HG02763 (cell line): ENCODE measurements at regions not wholly inside any gene's neighbourhood (a gene's known extent, or its start where the extent isn't known, plus 50 kb on each side); places are given as distances from the start of the nearest gene placed in this dataset.

Experiments used
- ATAC-seq: cut with Tn5 transposase; IDR thresholded peaks from one replicate; pipeline ENCODE4 v1.9.1; 2021; ENCODE audit warnings: mild to moderate bottlenecking, moderate library complexity; ENCODE audit not compliant: unreplicated experiment

DNA sequence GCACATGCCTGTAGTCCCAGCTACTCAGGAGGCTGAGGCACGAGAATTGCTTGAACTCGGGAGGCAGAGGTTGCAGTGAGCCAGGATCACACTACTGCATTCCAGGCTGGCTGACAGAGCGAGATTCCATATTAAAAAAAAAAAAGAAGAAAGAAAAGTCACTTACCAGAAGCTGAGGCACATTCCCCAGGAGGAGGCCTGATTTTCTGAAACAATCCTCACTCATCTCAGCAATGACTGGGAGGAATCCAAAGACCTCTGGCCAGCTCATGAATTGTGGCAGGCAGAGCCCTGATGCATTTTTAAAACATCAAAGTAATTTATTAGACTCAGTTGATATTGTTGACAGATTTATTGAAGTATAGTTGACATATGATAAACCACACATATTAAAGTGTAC, 206.3 kb downstream of the FOXO1 start:
- ATAC-seq, result no peak

DNA sequence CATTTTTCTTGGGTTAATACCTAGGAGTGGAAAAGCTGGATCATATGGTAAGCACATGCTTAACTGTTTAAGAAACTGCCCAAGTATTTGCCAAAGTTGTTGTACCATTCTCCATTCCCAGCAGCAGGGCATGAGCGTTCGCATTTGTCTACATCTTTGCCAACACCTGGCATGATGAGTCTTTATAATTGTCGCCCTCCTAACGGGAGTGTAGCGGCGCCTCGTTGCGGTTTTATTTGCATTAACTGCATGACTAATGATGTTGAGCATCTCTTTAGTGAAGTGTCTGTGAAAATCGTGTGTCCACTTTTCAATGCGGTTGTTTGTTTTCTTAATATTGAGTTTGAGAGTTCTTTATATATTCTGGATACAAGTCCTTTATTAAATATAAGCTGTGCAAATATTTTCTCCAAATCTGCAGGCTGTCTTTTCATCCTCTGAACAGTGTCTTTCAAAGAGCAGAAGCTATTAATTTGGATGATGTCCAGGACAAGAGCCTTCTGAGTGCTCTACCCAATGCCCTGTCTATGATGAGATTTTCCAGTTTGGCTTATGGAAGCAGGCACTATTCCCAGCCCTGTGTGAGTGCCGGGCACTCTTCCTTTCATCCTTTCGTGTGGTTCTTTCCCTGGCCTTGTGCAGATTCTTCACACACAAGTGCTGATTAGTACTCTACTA, 202.0 kb downstream of the FOXO1 start:
- no peak for ATAC-seq

DNA sequence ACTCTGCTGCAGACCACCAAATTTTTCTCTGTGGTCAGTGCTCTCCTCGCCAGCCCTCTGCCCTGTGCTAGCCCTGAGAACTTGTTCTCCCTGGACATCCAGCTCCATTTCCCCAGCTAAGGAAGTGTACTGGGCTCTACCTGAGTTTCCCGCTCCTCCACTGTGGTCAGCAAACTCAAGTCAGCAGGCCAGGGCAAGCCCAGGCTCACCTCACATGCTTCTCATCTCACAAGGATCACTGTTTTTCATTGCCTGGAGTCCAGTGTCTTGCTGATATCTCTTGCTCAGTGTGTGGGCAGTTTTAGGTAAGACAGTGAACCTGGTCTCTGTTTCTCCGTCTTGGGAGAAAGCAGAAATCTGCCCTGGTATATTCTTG, 201.4 kb downstream of the FOXO1 start:
- ATAC-seq, result no peak

DNA sequence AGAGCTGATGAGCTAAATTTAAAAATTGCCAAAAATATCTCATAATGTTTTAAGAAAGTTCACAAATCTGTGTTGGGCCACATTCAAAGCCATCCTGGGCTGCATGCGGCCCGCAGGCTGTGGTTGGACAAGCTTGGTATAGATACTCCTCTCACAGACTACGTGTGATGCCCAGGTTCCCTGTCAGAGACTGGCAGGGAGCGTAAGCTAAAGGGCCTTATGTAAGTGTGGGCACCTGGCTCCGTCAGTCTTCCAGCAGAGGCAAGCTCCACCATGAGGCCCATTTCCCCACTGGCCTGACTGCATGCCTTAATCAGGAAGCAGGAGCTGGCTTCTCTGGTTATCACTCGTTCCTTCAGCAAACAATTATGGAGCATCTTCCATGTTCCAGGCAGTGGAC, 200.2 kb downstream of the FOXO1 start:
- ATAC-seq, result no peak

DNA sequence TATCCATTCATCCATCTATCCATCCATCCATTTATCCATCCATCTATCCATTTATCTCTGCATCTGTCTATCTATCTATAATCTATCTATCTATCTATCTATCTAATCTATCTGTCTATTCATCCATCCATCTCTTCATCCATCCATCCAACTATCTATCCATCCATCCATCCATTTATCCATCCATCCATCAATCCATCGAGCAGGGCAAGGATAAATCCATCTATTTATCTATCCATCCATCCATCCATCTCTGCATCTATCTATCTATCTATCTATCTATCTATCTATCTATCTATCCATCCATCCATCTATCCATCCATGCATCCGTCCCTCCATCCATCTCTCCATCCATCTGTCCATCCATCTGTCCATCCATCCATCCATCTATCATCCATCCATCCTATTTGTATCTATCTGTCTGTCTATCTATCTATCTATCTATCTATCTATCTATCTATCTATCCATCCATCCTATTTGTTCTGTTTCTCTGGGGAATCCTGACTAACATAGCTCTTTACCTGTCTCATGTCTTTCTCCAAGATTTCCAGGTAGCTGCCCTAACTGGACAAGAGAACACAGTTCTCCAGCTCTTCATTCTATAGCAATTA, 198.1 kb downstream of the FOXO1 start:
- ATAC-seq, result no peak

GRCh38 chr13:40469581-40470310, 196.7 kb downstream of the FOXO1 start:
- ATAC-seq, result no peak

DNA sequence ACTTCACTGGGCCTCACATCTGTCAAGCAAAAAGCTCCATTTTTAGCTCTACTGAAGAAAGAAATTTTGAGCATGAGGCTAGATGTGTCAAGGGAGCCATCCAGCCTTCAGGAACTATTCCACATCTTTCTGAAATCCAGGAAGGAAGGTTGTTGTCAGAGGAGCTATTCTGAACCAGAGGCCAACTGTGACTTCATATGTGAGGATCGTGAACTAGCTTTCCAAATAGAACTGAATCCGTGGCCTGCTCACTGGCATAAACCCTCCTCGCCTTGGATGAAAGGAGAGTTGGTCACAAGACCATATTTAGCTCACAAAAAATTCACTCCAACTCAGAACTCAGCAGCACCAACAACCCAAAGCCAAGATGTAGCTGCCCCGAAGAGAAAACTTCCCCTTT, 195.8 kb downstream of the FOXO1 start:
- no peak for ATAC-seq

GRCh38 chr13:40471076-40471475, 195.4 kb downstream of the FOXO1 start:
- ATAC-seq, result no peak

DNA sequence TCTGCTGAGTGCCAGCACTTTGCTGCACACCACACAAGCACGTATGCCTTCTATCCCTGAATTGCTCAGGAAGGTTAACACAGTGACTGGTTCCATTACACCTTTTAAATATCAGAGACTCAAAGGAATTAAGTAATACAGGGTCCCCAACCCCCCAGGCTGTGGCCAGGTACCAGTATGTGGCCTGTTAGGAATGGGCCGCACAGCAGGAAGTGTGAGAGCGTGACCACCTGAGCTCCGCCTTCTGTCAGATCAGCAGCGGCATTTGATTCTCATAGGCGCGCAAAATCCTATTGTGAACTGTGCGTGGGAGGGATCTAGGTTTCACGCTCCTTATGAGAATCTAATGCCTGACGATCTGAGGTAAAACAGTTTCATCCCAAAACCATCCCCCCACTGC, 194.5 kb downstream of the FOXO1 start:
- no peak for ATAC-seq

DNA sequence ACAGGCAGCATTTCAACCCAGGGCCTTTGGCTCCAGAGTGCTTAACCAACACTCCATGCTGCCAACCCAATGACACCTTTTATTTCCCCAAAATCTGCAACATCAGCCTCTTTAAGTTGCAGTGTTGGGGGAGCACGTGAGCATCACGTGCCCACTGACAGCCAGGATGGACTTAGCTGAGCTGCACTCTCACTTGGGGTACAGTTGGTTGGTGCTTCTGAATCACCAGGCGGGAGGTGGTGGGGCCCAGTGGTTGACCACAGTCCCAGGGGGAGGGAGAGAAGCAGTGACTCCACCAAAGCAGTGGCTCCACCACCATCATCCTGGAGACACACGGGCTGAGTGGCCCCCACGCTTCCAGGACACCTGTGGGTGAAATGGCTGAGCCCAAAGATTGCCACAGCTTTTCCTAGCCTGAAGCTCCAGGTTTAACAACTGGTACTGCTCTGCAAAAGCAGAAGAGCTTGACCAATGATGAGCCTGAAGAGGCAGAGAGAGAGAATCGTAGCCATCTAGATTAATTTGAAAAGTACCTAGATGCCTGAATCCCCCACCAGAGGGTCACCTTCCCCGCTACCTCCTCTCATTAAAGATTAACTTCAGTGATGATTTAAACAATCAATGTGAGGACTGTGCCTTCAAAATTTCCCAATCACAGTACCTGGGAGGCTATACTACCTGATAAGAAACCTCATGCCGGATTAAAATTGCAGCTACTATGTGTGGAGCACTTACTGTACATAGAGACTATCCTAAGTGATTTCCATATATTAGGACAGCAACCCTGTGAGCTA, 193.8 kb downstream of the FOXO1 start:
- no peak for ATAC-seq

DNA sequence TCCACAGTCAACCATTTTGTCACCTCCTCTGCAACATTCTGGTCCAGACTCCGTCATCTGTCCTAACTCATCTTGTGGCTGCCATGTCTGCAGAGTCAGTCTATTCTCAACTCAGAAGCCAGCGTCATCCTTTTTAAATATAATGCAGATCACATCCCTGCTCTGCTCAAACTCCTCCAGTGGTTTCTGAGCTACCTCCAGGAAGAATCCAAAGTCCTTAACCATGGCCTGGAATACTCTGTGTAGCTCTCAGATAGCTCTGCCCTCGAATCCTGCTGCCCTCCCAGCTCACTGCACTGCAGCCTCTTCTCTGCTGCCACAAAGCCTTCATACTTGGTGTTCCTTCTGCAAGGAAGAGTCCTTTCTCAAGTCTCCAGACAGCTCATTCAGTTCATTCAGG, 190.8 kb downstream of the FOXO1 start:
- ATAC-seq, result no peak

GRCh38 chr13:40476175-40476958, 190.1 kb downstream of the FOXO1 start:
- no peak for ATAC-seq

DNA sequence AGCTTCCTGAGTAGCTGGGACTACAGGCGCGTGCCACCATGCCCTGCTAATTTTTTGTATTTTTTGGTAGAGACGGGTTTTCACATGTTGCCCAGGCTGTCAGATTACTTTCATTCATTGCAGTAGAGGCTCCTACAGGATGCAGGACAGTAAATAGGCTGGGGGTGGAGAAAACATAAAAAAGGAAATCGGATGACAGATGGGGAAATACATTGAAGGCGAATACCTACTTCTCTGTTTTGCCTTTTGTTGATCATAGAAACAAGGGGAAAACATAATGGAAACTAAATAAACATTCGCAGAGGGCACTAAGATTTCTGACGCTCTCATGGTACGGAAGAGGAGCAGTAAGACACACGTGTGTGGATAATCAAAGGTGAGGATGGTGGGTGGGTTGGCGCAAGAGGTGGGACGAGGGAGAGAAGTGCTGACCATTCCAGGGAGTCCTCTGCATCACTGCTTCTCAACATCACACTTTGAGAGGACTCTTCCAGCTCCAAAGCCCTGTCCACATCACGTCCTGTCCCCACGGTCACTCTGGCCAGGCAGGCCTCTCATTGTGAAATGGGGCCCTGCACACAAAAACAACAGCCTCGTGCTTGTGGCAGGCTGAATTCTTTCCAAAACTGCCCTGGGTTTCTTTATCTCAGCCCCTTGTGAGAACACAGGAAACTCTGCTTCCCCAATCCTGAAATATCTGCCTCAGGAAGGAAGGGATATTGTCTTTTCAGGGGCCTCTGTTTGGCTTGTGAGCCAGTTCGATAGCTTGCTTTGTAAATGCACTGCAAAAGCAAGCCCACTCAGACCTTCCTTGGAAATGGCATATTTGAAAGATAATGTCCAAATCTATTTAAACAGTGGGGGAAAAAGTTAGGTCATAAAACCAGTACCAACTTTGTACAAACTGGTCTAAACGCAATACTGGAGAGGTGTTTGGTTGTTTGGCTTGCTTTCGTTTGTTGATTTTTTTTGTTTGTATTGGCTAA, 188.5 kb downstream of the FOXO1 start:
- no peak for ATAC-seq

GRCh38 chr13:40478775-40479174, 187.7 kb downstream of the FOXO1 start:
- ATAC-seq, result no peak

DNA sequence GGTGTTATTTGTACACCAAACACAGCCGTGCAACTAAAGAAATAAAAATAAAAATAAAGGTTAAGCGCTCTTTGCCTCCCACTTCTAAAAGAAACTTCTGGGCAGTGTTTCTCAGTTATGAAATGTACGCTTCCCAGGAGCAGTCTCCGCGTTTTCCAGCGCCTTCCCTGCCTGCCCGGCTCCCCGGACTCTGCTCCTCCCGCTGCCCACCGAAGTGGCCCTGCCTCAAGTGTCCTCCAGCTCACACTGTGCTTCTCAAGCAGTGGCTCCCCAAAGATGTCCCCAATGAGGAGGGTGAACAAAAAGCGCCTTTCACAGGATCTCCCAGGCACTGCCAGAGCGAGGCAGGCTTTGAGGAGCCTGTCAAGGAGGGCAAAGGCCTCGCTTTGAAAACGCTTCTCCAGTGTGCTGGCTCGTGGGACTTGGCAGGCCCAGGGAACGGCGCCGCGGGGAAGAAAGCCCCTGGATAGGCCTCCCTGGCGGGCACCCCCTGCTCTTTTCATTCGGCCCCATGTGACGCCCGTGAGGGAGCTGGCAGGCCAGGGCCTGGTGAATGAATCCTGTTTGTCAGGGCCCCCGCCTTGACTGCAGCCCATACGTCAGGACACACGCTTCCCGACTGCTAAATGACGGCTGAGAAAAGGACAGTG, 187.1 kb downstream of the FOXO1 start:
- ATAC-seq, result no peak

DNA sequence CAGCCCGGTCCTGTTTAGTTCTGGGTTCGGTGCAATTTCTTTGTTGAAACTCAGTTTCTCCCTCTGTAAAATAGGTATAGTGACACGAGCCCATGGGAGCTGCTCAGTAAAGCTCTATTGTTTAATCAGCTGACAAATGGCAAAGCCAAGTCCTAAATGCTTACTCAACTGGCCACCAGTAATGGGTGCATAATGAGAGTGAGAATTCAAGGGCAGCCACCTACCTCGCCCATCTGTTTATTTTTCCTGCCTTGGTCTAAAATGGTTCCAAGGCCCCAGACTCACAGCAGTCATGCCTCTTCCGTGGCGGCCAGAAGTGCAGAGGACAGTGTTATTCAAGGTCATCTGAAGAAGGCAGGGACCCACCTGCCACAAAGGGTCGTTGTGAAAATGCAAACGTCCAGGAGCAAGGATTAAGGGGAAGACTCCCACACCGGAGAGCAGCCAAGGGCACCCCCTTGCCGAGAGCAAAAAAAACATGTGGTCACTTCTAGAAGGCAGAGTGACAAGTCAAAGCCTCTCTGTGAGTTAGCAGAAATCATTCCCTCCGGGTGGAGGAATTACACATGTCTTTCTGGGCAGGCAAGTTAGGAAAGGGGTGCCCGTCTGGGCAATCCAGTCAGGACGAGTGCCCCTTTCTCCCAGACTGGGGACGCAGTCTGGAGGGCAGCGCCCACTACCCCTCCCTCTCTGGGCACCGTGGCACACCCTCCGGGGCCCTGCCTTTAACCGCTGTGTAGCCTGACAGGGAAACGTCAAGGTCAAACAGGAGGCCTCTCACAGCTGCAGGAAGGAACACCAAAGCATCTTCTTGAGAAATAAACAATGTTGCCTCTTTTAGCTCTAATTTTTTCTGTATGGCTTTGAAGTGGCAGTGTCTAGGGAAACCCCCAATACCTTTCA, 186.2 kb downstream of the FOXO1 start:
- no peak for ATAC-seq

DNA sequence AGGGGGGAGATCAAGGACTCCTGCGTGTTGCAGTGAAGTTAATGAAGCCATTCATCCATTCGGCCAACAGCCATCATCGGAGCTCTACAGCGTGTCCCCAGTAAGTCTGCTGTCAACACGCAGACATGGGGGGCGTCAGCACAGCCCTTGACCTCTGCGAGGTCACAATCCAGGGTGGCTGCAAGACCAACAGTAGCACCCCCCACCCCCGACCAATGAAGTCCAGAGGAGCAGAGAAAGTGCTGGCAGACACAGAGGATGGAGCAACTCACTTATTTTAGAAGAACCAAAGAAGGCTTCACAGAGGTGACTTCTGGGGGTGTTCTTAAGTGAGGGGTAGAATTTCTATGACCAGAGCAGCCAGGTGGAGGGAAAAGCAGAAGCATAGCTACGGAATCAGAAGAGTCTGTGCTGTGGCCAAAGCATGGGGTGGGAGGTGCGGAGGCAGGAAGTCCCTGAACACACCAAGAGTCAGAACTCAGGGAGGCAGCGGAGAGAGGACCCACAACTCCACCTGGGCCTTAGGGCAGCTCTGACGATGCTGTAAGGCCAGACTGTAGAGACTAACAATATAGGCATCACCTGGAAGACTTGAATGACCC, 185.4 kb downstream of the FOXO1 start:
- no peak for ATAC-seq

DNA sequence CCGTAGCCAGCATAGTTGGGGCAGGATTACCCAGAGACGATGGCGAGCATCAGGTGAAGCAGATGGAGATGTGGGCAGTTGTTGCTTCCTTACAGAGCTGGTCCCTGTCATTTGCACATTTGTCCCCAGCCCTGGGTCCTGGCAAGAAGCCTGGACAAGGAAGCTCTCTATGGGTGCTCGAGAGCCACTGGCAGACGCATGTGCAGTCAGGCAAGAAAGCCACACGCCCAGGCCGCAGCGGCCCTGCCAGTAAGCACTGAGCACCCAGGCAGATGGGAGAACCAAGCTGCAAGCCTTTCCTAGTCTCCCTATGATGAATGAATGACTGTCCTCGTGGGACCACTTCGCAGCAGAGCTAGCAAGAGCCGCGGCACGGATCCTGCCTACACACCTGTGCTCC, 182.8 kb downstream of the FOXO1 start:
- no peak for ATAC-seq
